ENCODE measurements at regions not wholly inside any gene's neighbourhood (a gene's known extent, or its start where the extent isn't known, plus 50 kb on each side); places are given as distances from the start of the nearest gene placed in this dataset.

- Histone ChIP-seq H3K36me3 (ENCODE audit: control insufficient read depth, insufficient read depth, low read length) (no peaks in the 10 kb centered on the region), H3K27me3 (ENCODE audit: control insufficient read depth, insufficient read depth, low read length) (no peaks in the 10 kb centered on the region), H3K9me3 (ENCODE audit: control insufficient read depth, insufficient read depth, low read length) (no peaks in the 10 kb centered on the region), H3K4me3 (ENCODE audit: low read depth, low read length) (no peak overlapping the region), H3K27ac (ENCODE audit: low read depth, low read length) (no peak overlapping the region), H3K4me1 (ENCODE audit: control insufficient read depth, insufficient read depth, low read length) (no peaks in the 10 kb centered on the region)
- 50% methylated on average over 1 of the region's 5 CpGs for WGBS (ENCODE audit: insufficient coverage)
- no peak for DNase-seq (ENCODE audit: low read depth in 4 of 6, low spot score in 6 of 6)
These were observed 2352.3 kb downstream of the PCDH7 start for GRCh38 chr4:33072298-33073089.

GRCh38 chr4:33073811-33074210, 2353.6 kb downstream of the PCDH7 start:
- Histone ChIP-seq H3K27ac (ENCODE audit: low read depth, low read length) (no peak overlapping the region), H3K9me3 (ENCODE audit: control insufficient read depth, insufficient read depth, low read length) (no peaks in the 10 kb centered on the region), H3K4me1 (ENCODE audit: control insufficient read depth, insufficient read depth, low read length) (no peaks in the 10 kb centered on the region), H3K27me3 (ENCODE audit: control insufficient read depth, insufficient read depth, low read length) (no peaks in the 10 kb centered on the region), H3K4me3 (ENCODE audit: low read depth, low read length) (no peak overlapping the region), H3K36me3 (ENCODE audit: control insufficient read depth, insufficient read depth, low read length) (no peaks in the 10 kb centered on the region)
- WGBS (ENCODE audit: insufficient coverage), result no CpG with 5 or more reads among the region's 1 CpG
- no peak for DNase-seq (ENCODE audit: low read depth in 4 of 6, low spot score in 6 of 6)

- no peak for DNase-seq (ENCODE audit: low read depth in 4 of 6, low spot score in 6 of 6)
- no peak overlapping the region for H3K4me3 ChIP-seq (ENCODE audit: low read depth, low read length)
- 100% methylated on average over 2 of the region's 2 CpGs for WGBS (ENCODE audit: insufficient coverage)
- no peak overlapping the region for H3K27ac ChIP-seq (ENCODE audit: low read depth, low read length)
- no peaks in the 10 kb centered on the region for H3K36me3 ChIP-seq (ENCODE audit: control insufficient read depth, insufficient read depth, low read length)
- H3K4me1 ChIP-seq (ENCODE audit: control insufficient read depth, insufficient read depth, low read length), result no peaks in the 10 kb centered on the region
- no peaks in the 10 kb centered on the region for H3K27me3 ChIP-seq (ENCODE audit: control insufficient read depth, insufficient read depth, low read length)
- H3K9me3 ChIP-seq (ENCODE audit: control insufficient read depth, insufficient read depth, low read length), result no peaks in the 10 kb centered on the region
These were observed 2358.0 kb downstream of the PCDH7 start for GRCh38 chr4:33078145-33078544.

GRCh38 chr4:33080275-33080674, 2360.1 kb downstream of the PCDH7 start:
- H3K27ac ChIP-seq (ENCODE audit: low read depth, low read length), result no peak overlapping the region
- no peaks in the 10 kb centered on the region for H3K27me3 ChIP-seq (ENCODE audit: control insufficient read depth, insufficient read depth, low read length)
- no peaks in the 10 kb centered on the region for H3K36me3 ChIP-seq (ENCODE audit: control insufficient read depth, insufficient read depth, low read length)
- peak in 1 of 6 donors; percentile 44 for DNase-seq (ENCODE audit: low read depth in 4 of 6, low spot score in 6 of 6)
- WGBS (ENCODE audit: insufficient coverage), result 23% methylated on average over 2 of the region's 2 CpGs
- no peak overlapping the region for H3K4me3 ChIP-seq (ENCODE audit: low read depth, low read length)
- no peaks in the 10 kb centered on the region for H3K4me1 ChIP-seq (ENCODE audit: control insufficient read depth, insufficient read depth, low read length)
- H3K9me3 ChIP-seq (ENCODE audit: control insufficient read depth, insufficient read depth, low read length), result no peaks in the 10 kb centered on the region

GRCh38 chr4:33085709-33086108, 2365.5 kb downstream of the PCDH7 start:
- no peaks in the 10 kb centered on the region for H3K27me3 ChIP-seq (ENCODE audit: control insufficient read depth, insufficient read depth, low read length)
- no peak overlapping the region for H3K4me3 ChIP-seq (ENCODE audit: low read depth, low read length)
- no peak overlapping the region for H3K27ac ChIP-seq (ENCODE audit: low read depth, low read length)
- H3K36me3 ChIP-seq (ENCODE audit: control insufficient read depth, insufficient read depth, low read length), result no peaks in the 10 kb centered on the region
- no peaks in the 10 kb centered on the region for H3K4me1 ChIP-seq (ENCODE audit: control insufficient read depth, insufficient read depth, low read length)
- peak in 1 of 6 donors; percentile 74 for DNase-seq (ENCODE audit: low read depth in 4 of 6, low spot score in 6 of 6)
- H3K9me3 ChIP-seq (ENCODE audit: control insufficient read depth, insufficient read depth, low read length), result no peaks in the 10 kb centered on the region
- WGBS (ENCODE audit: insufficient coverage), result 82% methylated on average over 1 of the region's 2 CpGs

GRCh38 chr4:33086331-33086925, 2366.3 kb downstream of the PCDH7 start:
- Histone ChIP-seq H3K9me3 (ENCODE audit: control insufficient read depth, insufficient read depth, low read length) (no peaks in the 10 kb centered on the region), H3K36me3 (ENCODE audit: control insufficient read depth, insufficient read depth, low read length) (no peaks in the 10 kb centered on the region), H3K4me3 (ENCODE audit: low read depth, low read length) (no peak overlapping the region), H3K27ac (ENCODE audit: low read depth, low read length) (no peak overlapping the region), H3K4me1 (ENCODE audit: control insufficient read depth, insufficient read depth, low read length) (no peaks in the 10 kb centered on the region), H3K27me3 (ENCODE audit: control insufficient read depth, insufficient read depth, low read length) (no peaks in the 10 kb centered on the region)
- 60% methylated on average over 1 of the region's 2 CpGs for WGBS (ENCODE audit: insufficient coverage)
- DNase-seq (ENCODE audit: low read depth in 4 of 6, low spot score in 6 of 6), result peak in 1 of 6 donors; percentile 42

GRCh38 chr4:33088713-33089112, 2368.5 kb downstream of the PCDH7 start:
- no peak for DNase-seq (ENCODE audit: low read depth in 4 of 6, low spot score in 6 of 6)
- WGBS (ENCODE audit: insufficient coverage), result no CpG with 5 or more reads among the region's 2 CpGs
- no peaks in the 10 kb centered on the region for H3K9me3 ChIP-seq (ENCODE audit: control insufficient read depth, insufficient read depth, low read length)
- no peak overlapping the region for H3K4me3 ChIP-seq (ENCODE audit: low read depth, low read length)
- no peaks in the 10 kb centered on the region for H3K27me3 ChIP-seq (ENCODE audit: control insufficient read depth, insufficient read depth, low read length)
- no peaks in the 10 kb centered on the region for H3K4me1 ChIP-seq (ENCODE audit: control insufficient read depth, insufficient read depth, low read length)
- H3K36me3 ChIP-seq (ENCODE audit: control insufficient read depth, insufficient read depth, low read length), result no peaks in the 10 kb centered on the region
- H3K27ac ChIP-seq (ENCODE audit: low read depth, low read length), result no peak overlapping the region

- WGBS (ENCODE audit: insufficient coverage), result 96% methylated on average over 2 of the region's 6 CpGs
These were observed 2370.7 kb downstream of the PCDH7 start for GRCh38 chr4:33090910-33091309.

GRCh38 chr4:33091961-33092360, 2371.8 kb downstream of the PCDH7 start:
- Histone ChIP-seq H3K4me3 (ENCODE audit: low read depth, low read length) (no peak overlapping the region), H3K4me1 (ENCODE audit: control insufficient read depth, insufficient read depth, low read length) (no peaks in the 10 kb centered on the region), H3K27ac (ENCODE audit: low read depth, low read length) (no peak overlapping the region), H3K9me3 (ENCODE audit: control insufficient read depth, insufficient read depth, low read length) (no peaks in the 10 kb centered on the region), H3K27me3 (ENCODE audit: control insufficient read depth, insufficient read depth, low read length) (no peaks in the 10 kb centered on the region), H3K36me3 (ENCODE audit: control insufficient read depth, insufficient read depth, low read length) (no peaks in the 10 kb centered on the region)
- DNase-seq (ENCODE audit: low read depth in 4 of 6, low spot score in 6 of 6), result no peak
- no CpG with 5 or more reads among the region's 3 CpGs for WGBS (ENCODE audit: insufficient coverage)

More at GRCh38 chr4:33090910-33091309, 2370.7 kb downstream of the PCDH7 start:
- no peak overlapping the region for H3K4me3 ChIP-seq (ENCODE audit: low read depth, low read length)
- H3K27ac ChIP-seq (ENCODE audit: low read depth, low read length), result no peak overlapping the region
- H3K9me3 ChIP-seq (ENCODE audit: control insufficient read depth, insufficient read depth, low read length), result no peaks in the 10 kb centered on the region
- no peak for DNase-seq (ENCODE audit: low read depth in 4 of 6, low spot score in 6 of 6)
- no peaks in the 10 kb centered on the region for H3K4me1 ChIP-seq (ENCODE audit: control insufficient read depth, insufficient read depth, low read length)
- H3K36me3 ChIP-seq (ENCODE audit: control insufficient read depth, insufficient read depth, low read length), result no peaks in the 10 kb centered on the region
- H3K27me3 ChIP-seq (ENCODE audit: control insufficient read depth, insufficient read depth, low read length), result no peaks in the 10 kb centered on the region

- H3K4me3 ChIP-seq (ENCODE audit: low read depth, low read length), result no peak overlapping the region
- DNase-seq (ENCODE audit: low read depth in 4 of 6, low spot score in 6 of 6), result peak in 1 of 6 donors; percentile 24
- WGBS (ENCODE audit: insufficient coverage), result 83% methylated on average over 3 of the region's 3 CpGs
These were observed 2384.1 kb downstream of the PCDH7 start for GRCh38 chr4:33104273-33104672.

More at GRCh38 chr4:33104273-33104672, 2384.1 kb downstream of the PCDH7 start:
- no peak overlapping the region for H3K27ac ChIP-seq (ENCODE audit: low read depth, low read length)
- no peaks in the 10 kb centered on the region for H3K27me3 ChIP-seq (ENCODE audit: control insufficient read depth, insufficient read depth, low read length)
- H3K4me1 ChIP-seq (ENCODE audit: control insufficient read depth, insufficient read depth, low read length), result no peaks in the 10 kb centered on the region
- H3K36me3 ChIP-seq (ENCODE audit: control insufficient read depth, insufficient read depth, low read length), result no peaks in the 10 kb centered on the region
- H3K9me3 ChIP-seq (ENCODE audit: control insufficient read depth, insufficient read depth, low read length), result no peaks in the 10 kb centered on the region
